NCI-H2107 treated with DMSO at 0.1 percent for 48 hours (cell line): ENCODE measurements at regions not wholly inside any gene's neighbourhood (a gene's known extent, or its start where the extent isn't known, plus 50 kb on each side); places are given as distances from the start of the nearest gene placed in this dataset.
"Not testable (repeated sequence)": the region's sequence is repeated elsewhere in the genome, so short reads cannot be mapped to it uniquely, and the experiment has no call there.

Source experiments
- DNase-seq: peaks from one replicate; lab custom pipeline; 2025; ENCODE audit not compliant: unreplicated experiment; lab: John Stamatoyannopoulos, UW

DNA sequence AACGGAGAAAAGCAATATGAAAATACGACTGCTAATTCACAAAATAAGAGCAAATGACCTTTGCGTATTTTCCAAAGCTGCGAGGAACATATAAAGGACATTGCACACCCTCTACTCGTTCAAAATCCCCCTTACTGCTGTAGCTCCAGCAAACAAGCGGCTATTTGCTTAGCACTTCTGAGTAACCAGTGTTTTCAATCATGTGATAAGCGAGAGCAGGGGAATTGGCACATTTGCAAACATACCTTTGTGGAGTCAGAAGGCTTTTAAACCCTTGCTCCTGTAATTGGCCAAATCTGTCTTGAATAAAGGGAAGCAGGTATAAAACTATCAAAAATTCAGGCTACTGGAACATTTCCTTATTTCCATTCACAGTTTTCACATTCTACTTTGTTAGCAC, 610.2 kb downstream of the UBE2NL start:
- DNase-seq, result no peak

GRCh38 chrX:144531877-144532276, 648.0 kb downstream of the UBE2NL start:
- no peak for DNase-seq

DNA sequence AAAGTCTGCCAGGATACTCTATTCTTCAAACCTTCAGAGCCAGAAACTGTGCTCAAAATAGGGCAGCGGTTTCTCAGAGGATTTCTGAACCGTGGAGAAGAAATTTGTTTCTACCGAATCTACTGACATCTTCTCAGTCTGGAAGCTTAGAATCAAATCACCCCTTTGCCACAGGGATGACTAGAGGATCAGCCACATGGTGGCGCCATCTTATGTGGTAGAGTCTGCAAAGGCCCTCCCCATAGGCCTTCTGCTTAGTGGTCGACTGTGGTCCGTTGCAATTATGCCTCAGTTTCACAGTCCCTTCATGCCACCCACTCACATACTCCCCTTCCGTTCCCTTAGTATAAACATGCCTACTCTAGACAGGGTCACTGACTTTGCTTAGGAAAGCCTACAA, 680.7 kb upstream of the SPANXN1 start:
- no peak for DNase-seq

DNA sequence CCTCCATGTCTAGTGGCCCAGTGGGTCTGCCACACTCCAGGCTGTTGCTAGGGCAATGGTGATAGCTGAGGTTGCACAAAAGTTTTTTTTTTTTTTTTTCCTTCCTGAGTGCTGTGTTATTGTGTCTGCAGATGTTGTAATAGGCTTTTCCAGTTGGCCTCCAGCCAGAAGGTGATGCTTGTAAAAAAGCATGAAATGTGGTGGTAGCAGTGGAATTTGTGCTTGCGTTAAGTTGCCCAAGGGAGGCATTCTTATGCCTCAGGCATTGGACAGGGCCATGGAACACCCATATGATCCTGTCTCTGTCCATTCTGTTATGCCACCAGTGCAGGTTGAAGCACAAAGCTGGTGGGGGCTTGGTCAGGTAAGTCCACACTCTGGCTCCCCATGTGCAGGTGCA, 660.5 kb upstream of the SPANXN1 start:
- DNase-seq, result no peak

DNA sequence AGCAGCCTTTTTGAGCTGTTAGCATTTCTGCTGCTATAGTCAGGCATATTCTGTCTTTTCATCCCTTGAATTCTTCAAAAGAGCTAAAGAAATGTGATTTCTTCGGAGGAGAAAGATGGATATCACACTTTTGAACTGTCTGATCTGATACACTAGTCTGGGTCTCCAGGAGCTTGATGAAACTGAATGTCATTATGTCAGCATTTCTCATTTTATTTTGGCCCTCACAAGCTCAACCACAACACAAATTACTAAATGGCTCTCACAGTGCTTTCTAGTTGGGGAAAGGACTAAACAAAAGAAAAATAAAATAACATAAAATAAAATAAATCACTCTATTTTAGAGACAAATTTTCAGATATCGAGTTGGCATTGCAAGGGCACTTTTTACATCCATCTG, 655.3 kb upstream of the SPANXN1 start:
- DNase-seq, result no peak

- DNase-seq, result no peak
Observed at GRCh38 chrX:144601010-144601409, 646.3 kb upstream of the SPANXN1 start.

- DNase-seq, result no peak
Observed at GRCh38 chrX:144612076-144612475, 635.2 kb upstream of the SPANXN1 start.

- DNase-seq, result no peak
Observed at GRCh38 chrX:144616317-144616716, 631.0 kb upstream of the SPANXN1 start.

DNA sequence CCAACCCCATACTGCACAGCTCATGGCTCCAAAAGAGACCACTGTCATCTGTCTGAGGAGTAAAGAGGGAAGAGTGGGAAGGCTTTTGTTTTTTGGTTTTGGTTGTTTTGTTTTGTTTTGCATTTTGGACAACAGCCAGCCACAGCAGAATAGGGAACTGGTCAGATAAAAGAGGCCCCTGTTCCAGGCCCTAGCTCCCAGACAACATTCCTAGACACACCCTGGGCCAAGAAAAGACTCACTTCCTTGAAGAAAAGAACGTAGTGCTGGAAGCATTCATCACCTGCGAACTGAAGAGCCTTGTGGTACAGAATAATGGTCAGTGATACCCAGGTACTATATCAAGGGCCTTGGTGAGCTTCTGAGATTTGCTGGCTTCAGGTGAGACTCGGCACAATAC, 619.4 kb upstream of the SPANXN1 start:
- no peak for DNase-seq

DNA sequence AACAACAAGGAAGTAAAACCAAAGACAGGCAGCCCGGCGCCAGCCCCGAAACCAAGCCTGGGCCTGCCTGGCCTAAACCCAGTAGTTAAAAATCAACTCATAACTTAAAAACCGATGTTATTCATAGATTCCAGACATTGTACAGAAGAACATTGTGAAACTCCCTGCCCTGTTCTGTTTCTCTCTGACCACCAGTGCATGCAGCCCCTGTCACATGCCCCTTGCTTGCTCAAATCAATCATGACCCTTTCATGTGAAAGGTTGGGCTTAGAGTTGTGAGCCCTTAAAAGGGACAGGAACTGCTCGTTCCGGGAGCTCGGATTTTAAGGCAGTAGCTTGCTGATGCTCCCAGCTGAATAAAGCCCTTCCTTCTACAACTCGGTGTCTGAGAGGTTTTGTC, 612.9 kb upstream of the SPANXN1 start:
- DNase-seq, result not testable (repeated sequence)

- DNase-seq, result no peak
Observed at GRCh38 chrX:144637731-144638130, 609.6 kb upstream of the SPANXN1 start.

DNA sequence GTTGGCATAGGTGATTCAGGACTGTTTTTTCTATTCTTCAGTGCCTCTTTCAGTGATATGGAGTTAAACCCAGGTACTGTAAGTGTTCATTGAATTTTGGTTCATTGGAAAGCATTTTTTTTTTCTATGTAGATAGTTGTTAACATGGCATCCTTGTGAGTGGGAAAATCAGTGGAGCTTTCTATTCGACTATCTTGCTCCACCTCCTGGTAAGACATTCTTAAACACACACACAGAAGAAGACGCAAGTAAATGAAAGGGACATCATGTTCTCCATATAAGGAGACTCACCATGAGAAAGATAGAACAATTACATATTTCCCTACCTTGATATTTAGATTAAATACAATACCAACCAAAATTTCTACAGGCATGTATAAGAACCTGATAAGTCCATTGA, 598.5 kb upstream of the SPANXN1 start:
- no peak for DNase-seq

GRCh38 chrX:144681501-144681900, 565.8 kb upstream of the SPANXN1 start:
- no peak for DNase-seq

DNA sequence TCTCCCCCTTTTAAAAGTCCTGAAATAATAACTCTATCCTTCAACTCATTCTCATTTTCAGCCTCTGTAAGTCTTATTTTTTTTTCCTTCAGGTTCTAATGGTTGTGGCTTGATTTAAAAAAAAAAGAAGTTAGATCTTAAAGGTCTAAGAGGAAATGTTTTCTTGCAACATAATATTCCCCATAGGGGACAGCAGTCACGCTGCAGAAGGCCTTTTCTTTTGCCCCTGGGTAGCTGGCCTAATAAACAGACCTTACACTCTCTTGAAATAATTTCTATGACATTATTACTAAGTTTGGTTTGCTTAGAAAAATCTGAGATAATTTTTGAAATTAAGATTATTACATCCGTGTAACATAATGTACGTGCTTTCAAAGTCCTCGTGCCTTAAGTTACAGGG, 564.1 kb upstream of the SPANXN1 start:
- no peak for DNase-seq

DNA sequence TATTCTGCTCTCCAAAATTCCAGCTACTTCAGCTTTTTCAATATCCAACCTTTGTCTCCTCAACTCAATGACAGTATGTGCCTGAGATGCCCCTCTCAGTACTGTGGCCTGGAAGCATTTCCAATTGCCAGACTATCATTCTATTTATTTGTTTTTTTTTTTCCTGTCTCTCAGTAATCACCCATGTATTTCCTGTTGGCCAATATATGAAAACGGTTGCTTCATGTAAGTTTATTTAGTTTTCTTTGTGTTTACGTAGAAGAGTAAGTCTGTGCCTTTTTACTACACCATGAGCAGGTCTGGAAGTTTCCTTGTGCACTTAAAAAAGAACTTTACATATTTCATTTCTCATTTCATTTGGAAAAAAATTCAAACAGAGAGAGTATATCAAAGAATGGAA, 537.5 kb upstream of the SPANXN1 start:
- DNase-seq, result no peak

GRCh38 chrX:144715337-144715736, 532.0 kb upstream of the SPANXN1 start:
- DNase-seq, result no peak

GRCh38 chrX:144716187-144716586, 531.1 kb upstream of the SPANXN1 start:
- no peak for DNase-seq

DNA sequence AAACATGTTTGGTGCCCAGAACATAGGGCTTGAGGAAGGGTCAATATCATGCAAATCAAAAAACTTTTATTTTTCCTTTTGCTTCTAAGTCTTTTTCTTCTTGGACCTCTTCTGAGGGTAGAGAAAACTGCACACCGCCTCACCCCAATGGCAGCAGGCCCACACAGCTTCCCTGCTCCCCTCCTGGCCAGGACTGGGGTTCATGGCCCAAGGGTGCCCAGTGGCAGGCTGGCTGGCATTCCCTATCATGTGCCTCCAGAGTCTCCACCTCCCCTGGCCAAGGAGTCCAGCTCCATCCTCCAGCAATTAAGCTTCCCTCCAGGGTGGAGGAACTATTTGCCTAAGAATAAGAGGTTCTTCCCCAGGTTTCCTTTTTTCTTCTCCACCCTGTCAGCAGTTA, 529.6 kb upstream of the SPANXN1 start:
- no peak for DNase-seq

- no peak for DNase-seq
Observed at GRCh38 chrX:144722307-144722706, 525.0 kb upstream of the SPANXN1 start.

GRCh38 chrX:144730471-144730870, 516.8 kb upstream of the SPANXN1 start:
- no peak for DNase-seq

DNA sequence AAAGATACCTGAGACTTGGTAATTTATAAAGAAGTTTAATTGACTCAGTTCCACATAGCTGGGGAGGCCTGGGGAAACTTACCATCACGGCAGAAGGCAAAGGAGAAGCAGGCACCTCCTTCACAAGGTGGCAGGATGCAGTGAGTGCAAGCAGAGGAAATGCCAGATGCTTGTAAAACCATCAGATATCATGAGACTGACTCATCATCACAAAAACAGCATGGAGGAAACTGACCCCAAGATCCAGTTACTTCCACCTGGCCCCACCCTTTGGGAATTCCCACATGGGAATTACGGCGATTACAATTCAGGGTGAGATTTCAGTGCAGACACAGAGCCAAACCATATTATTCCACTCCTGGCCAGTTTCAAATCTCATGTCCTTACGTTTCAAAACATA, 514.7 kb upstream of the SPANXN1 start:
- no peak for DNase-seq

DNA sequence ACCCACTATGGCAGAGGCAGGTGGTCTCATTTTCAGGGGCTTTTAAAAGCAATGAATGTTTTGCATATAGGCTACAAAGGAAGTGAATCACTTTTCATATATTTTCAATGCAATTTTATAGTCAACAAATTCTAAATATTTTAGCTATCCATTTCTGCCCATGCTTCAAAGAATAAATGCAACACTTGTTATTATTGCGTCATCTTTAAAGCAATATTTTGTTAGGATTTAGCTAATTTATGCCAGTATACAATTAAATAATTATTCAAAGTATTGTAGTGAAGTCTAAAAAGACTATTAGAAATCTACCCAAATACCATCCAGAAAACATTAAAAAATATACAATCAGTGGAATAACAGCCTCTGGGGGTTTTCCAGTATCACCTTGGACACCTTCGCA, 509.1 kb upstream of the SPANXN1 start:
- DNase-seq, result no peak

DNA sequence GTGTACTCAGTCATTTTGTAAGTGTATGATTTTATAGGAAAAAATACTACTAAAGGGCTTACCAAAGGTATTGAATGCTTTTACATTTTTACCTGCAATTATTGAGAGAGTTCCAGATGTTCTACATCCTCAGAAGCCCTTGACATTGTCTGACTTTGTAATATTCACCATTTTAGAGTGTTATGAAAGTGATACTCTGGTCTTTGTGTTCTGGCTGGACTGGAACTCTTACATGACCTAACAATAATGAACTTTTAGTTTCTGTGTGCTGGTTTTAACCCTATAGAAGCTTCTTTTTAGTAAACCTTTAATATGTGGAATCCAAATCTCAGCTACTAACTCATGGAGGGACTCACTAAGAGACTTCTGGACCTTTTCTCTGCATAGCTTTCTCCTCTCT, 478.8 kb upstream of the SPANXN1 start:
- no peak for DNase-seq

- DNase-seq, result not testable (repeated sequence)
Observed at GRCh38 chrX:144783528-144783927, 463.8 kb upstream of the SPANXN1 start.
